ENCODE measurements at regions not wholly inside any gene's neighbourhood (a gene's known extent, or its start where the extent isn't known, plus 50 kb on each side); places are given as distances from the start of the nearest gene placed in this dataset.

- TF ChIP-seq, protein P1, sequence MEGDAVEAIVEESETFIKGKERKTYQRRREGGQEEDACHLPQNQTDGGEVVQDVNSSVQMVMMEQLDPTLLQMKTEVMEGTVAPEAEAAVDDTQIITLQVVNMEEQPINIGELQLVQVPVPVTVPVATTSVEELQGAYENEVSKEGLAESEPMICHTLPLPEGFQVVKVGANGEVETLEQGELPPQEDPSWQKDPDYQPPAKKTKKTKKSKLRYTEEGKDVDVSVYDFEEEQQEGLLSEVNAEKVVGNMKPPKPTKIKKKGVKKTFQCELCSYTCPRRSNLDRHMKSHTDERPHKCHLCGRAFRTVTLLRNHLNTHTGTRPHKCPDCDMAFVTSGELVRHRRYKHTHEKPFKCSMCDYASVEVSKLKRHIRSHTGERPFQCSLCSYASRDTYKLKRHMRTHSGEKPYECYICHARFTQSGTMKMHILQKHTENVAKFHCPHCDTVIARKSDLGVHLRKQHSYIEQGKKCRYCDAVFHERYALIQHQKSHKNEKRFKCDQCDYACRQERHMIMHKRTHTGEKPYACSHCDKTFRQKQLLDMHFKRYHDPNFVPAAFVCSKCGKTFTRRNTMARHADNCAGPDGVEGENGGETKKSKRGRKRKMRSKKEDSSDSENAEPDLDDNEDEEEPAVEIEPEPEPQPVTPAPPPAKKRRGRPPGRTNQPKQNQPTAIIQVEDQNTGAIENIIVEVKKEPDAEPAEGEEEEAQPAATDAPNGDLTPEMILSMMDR (IDR thresholded peaks at IDR 0.05): no peak
- TF ChIP-seq POLR2A (IDR thresholded peaks at IDR 0.05): no peak
These were observed 129.8 kb downstream of the BAMBI start for GRCh38 chr10:28806951-28807759.
